Caco-2 (cell line): ENCODE measurements at regions not wholly inside any gene's neighbourhood (a gene's known extent, or its start where the extent isn't known, plus 50 kb on each side); places are given as distances from the start of the nearest gene placed in this dataset.

Source experiments
- BruUV-seq: library from RNA; stranded (reverse); fragments of 400-500 nt; replicated peaks from 2 replicates; lab custom pipeline; 2021; lab: Mats Ljungman, UMichigan
- CTCF ChIA-PET: fragments of 300-600 bp; sonication (Branson Sonifier 250); formaldehyde crosslinking; loops from one replicate; lab custom pipeline; 2022; ENCODE audit warnings: antibody characterized with exemption; lab: Charles Lee
- POLR2A ChIA-PET: fragments of 300-600 bp; sonication (Branson Sonifier 250); formaldehyde crosslinking; loops from one replicate; lab custom pipeline; 2022; ENCODE audit warnings: antibody characterized with exemption; lab: Charles Lee
- DNase-seq, 2 experiments: peaks; one replicate each; pipeline versions ENCODE4 v3.0.0 to v3.0.0-alpha.2; 2020 to 2022
- H3K27me3 ChIP-seq: replicated peaks from 2 replicates; pipeline ENCODE4 v1.6.0; 2011; ENCODE audit warnings: low read length; ENCODE audit not compliant: control insufficient read depth, insufficient read depth
- H3K36me3 ChIP-seq: 2 replicates; pipeline ENCODE4 v1.5.1; 2011; ENCODE audit warnings: low read length; ENCODE audit not compliant: control insufficient read depth, insufficient read depth
- H3K4me1 ChIP-seq: fragments of 250-450 bp; sonication (Bioruptor Pico); 2 replicates; pipeline ENCODE4 v1.5.1; 2020; ENCODE audit warnings: mild to moderate bottlenecking
- H3K4me3 ChIP-seq: 2 replicates; pipeline ENCODE4 v1.5.1; 2011; ENCODE audit warnings: low read depth, mild to moderate bottlenecking, control low read depth, low read length
- H3K9me3 ChIP-seq: fragments of 250-450 bp; sonication (Bioruptor Pico); 2 replicates; pipeline ENCODE4 v1.5.1; 2020; ENCODE audit warnings: mild to moderate bottlenecking, moderate library complexity
- H3K27ac Mint-ChIP-seq: one replicate; pipeline ENCODE4 v1.8.0; 2022; ENCODE audit warnings: mixed read lengths; ENCODE audit not compliant: unreplicated experiment
- H3K27me3 Mint-ChIP-seq: one replicate; pipeline ENCODE4 v1.8.0; 2022; ENCODE audit warnings: mixed read lengths; ENCODE audit not compliant: insufficient read depth, unreplicated experiment
- H3K36me3 Mint-ChIP-seq: one replicate; pipeline ENCODE4 v1.8.0; 2022; ENCODE audit warnings: mild to moderate bottlenecking, mixed read lengths; ENCODE audit not compliant: insufficient read depth, unreplicated experiment
- H3K4me1 Mint-ChIP-seq: one replicate; pipeline ENCODE4 v1.8.0; 2022; ENCODE audit warnings: low read depth, mixed read lengths; ENCODE audit not compliant: unreplicated experiment
- H3K4me3 Mint-ChIP-seq: one replicate; pipeline ENCODE4 v1.8.0; 2022; ENCODE audit warnings: mild to moderate bottlenecking, moderate library complexity, mixed read lengths; ENCODE audit not compliant: unreplicated experiment
- H3K9me3 Mint-ChIP-seq: one replicate; pipeline ENCODE4 v1.8.0; 2022; ENCODE audit warnings: mixed read lengths; ENCODE audit not compliant: unreplicated experiment
- intact Hi-C: fragments of 100-400 bp; cut with micrococcal nuclease; formaldehyde crosslinking; loops from one replicate; pipeline ENCODE4 v1.10.0; 2022; ENCODE audit not compliant: unreplicated experiment
- TF ChIP-seq, protein P1 (sequence below), 2 experiments: fragments of 200-600 bp in 1 of 2; IDR thresholded peaks; 1 replicate in 1 of 2; 2 replicates in 1 of 2; pipeline versions ENCODE4 v1.5.1 to v1.8.0; 2011 to 2022; ENCODE audit warnings: antibody characterized with exemption in 1 of 2, control low read depth in 1 of 2, inconsistent platforms in 1 of 2, low read depth in 1 of 2, low read length in 1 of 2, mild to moderate bottlenecking in 1 of 2, moderate library complexity in 1 of 2; ENCODE audit not compliant: insufficient read depth in 1 of 2, severe bottlenecking in 1 of 2, unreplicated experiment in 1 of 2

GRCh38 chr13:21805733-21806132 is 134.9 kb downstream of the FGF9 start:
- no peaks in the 10 kb centered on the region for H3K9me3 Mint-ChIP-seq
- no peaks in the 10 kb centered on the region for H3K36me3 Mint-ChIP-seq
- no peak overlapping the region for H3K4me3 Mint-ChIP-seq
- Histone ChIP-seq H3K4me1 (no peaks in the 10 kb centered on the region), H3K36me3 (no peaks in the 10 kb centered on the region), H3K27me3 (no peaks in the 10 kb centered on the region), H3K4me3 (no peak overlapping the region), H3K9me3 (0 out of 2 replicates have a peak, but pooled peaks cover 5% of the 10 kb centered on the region)
- ChIA-PET CTCF (no interaction called here), POLR2A (no interaction called here)
- H3K27me3 Mint-ChIP-seq: no peaks in the 10 kb centered on the region
- TF ChIP-seq, protein P1, sequence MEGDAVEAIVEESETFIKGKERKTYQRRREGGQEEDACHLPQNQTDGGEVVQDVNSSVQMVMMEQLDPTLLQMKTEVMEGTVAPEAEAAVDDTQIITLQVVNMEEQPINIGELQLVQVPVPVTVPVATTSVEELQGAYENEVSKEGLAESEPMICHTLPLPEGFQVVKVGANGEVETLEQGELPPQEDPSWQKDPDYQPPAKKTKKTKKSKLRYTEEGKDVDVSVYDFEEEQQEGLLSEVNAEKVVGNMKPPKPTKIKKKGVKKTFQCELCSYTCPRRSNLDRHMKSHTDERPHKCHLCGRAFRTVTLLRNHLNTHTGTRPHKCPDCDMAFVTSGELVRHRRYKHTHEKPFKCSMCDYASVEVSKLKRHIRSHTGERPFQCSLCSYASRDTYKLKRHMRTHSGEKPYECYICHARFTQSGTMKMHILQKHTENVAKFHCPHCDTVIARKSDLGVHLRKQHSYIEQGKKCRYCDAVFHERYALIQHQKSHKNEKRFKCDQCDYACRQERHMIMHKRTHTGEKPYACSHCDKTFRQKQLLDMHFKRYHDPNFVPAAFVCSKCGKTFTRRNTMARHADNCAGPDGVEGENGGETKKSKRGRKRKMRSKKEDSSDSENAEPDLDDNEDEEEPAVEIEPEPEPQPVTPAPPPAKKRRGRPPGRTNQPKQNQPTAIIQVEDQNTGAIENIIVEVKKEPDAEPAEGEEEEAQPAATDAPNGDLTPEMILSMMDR (IDR thresholded peaks at IDR 0.05; ENCODE audit: insufficient read depth in 1 of 2, low read depth in 1 of 2, low read length in 1 of 2, severe bottlenecking in 1 of 2, unreplicated experiment in 1 of 2): no peak
- no peak for DNase-seq
- H3K4me1 Mint-ChIP-seq: peaks cover 9% of the 10 kb centered on the region
- no peak overlapping the region for H3K27ac Mint-ChIP-seq
- no TSS peak for BruUV-seq
- intact Hi-C loops: no loop called here

GRCh38 chr13:21812192-21812626 is 141.3 kb downstream of the FGF9 start:
- peaks cover 10% of the 10 kb centered on the region for H3K9me3 Mint-ChIP-seq
- ChIA-PET CTCF (no interaction called here), POLR2A (no interaction called here)
- H3K9me3 ChIP-seq: 0 out of 2 replicates have a peak, but pooled peaks cover 5% of the 10 kb centered on the region
- BruUV-seq: no TSS peak
- no peaks in the 10 kb centered on the region for H3K36me3 ChIP-seq
- no peak overlapping the region for H3K4me3 ChIP-seq
- H3K4me1 ChIP-seq: no peaks in the 10 kb centered on the region
- H3K36me3 Mint-ChIP-seq: no peaks in the 10 kb centered on the region
- no peaks in the 10 kb centered on the region for H3K27me3 Mint-ChIP-seq
- intact Hi-C loops: no loop called here
- H3K4me1 Mint-ChIP-seq: no peaks in the 10 kb centered on the region
- H3K27me3 ChIP-seq: no peaks in the 10 kb centered on the region
- DNase-seq: no peak
- TF ChIP-seq, protein P1 (IDR thresholded peaks at IDR 0.05; ENCODE audit: insufficient read depth in 1 of 2, low read depth in 1 of 2, low read length in 1 of 2, severe bottlenecking in 1 of 2, unreplicated experiment in 1 of 2): no peak
- no peak overlapping the region for H3K4me3 Mint-ChIP-seq
- no peak overlapping the region for H3K27ac Mint-ChIP-seq

GRCh38 chr13:21813110-21813509 is 142.2 kb downstream of the FGF9 start:
- ChIA-PET CTCF (no interaction called here), POLR2A (no interaction called here)
- DNase-seq: no peak
- TF ChIP-seq, protein P1 (IDR thresholded peaks at IDR 0.05; ENCODE audit: insufficient read depth in 1 of 2, low read depth in 1 of 2, low read length in 1 of 2, severe bottlenecking in 1 of 2, unreplicated experiment in 1 of 2): no peak
- BruUV-seq: no TSS peak
- Mint-ChIP-seq H3K4me3 (no peak overlapping the region), H3K27ac (no peak overlapping the region), H3K9me3 (peaks cover 10% of the 10 kb centered on the region), H3K4me1 (no peaks in the 10 kb centered on the region), H3K36me3 (no peaks in the 10 kb centered on the region), H3K27me3 (no peaks in the 10 kb centered on the region)
- Histone ChIP-seq H3K27me3 (no peaks in the 10 kb centered on the region), H3K4me1 (no peaks in the 10 kb centered on the region), H3K4me3 (no peak overlapping the region), H3K36me3 (no peaks in the 10 kb centered on the region), H3K9me3 (no peaks in the 10 kb centered on the region)
- intact Hi-C loops: no loop called here
